GM12864 (cell line): ENCODE measurements at regions not wholly inside any gene's neighbourhood (a gene's known extent, or its start where the extent isn't known, plus 50 kb on each side); places are given as distances from the start of the nearest gene placed in this dataset.

ENCODE experiments used
- DNase-seq: peaks from one replicate; pipeline ENCODE4 v3.0.0-alpha.2; 2011; ENCODE audit warnings: low read depth
- H3K4me3 ChIP-seq: 2 replicates; pipeline ENCODE4 v1.5.1; 2011; ENCODE audit warnings: mild to moderate bottlenecking, low read depth, low read length, control low read depth
- TF ChIP-seq, protein P1 (sequence below): IDR thresholded peaks from 2 replicates; pipeline ENCODE4 v1.5.1; 2011; ENCODE audit warnings: low read depth, mild to moderate bottlenecking, moderate library complexity, low read length, control low read depth, inconsistent platforms; ENCODE audit errors: missing control alignments

DNA sequence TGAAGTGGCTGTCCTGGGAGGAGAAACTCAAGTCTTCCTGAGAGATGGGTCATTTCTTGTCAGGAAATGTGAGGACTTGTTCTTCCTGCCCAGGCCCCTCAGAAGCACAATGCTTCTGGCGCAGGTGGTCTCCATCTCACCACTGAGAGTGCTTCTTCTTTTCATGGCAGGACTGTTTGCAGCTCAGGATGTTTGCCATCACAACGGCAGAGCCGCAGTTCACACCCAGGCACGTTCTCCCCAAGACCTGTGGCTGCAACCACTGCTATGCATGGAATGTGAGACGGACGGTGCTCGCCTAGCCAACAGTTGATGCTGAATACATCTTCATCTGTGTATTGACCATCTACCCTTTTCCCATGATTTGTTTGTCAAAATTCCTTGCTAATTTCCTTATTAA, 216.3 kb downstream of the GADD45G start:
- H3K4me3 ChIP-seq, result no peak overlapping the region
- no peak for DNase-seq
- TF ChIP-seq, protein P1, sequence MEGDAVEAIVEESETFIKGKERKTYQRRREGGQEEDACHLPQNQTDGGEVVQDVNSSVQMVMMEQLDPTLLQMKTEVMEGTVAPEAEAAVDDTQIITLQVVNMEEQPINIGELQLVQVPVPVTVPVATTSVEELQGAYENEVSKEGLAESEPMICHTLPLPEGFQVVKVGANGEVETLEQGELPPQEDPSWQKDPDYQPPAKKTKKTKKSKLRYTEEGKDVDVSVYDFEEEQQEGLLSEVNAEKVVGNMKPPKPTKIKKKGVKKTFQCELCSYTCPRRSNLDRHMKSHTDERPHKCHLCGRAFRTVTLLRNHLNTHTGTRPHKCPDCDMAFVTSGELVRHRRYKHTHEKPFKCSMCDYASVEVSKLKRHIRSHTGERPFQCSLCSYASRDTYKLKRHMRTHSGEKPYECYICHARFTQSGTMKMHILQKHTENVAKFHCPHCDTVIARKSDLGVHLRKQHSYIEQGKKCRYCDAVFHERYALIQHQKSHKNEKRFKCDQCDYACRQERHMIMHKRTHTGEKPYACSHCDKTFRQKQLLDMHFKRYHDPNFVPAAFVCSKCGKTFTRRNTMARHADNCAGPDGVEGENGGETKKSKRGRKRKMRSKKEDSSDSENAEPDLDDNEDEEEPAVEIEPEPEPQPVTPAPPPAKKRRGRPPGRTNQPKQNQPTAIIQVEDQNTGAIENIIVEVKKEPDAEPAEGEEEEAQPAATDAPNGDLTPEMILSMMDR, result no peak

DNA sequence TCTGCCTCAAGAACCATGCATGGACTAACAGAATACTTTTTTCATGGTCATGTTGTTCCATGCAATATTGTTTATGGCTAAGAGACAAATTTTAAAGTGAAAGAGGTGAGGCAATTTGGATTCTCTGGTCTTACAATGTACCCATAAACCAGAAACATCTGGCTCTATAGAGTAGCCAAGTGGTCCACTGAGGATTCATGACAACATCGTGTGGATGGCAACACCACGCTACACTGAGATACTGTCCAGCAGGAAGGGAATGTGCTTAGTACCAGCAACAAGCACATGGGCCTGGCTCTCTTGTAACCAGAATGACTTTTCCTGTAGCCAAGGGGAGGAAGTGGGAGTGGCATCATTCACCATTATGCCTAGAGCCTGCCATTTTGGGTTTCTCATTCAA, 218.2 kb downstream of the GADD45G start:
- no peak for DNase-seq
- no peak overlapping the region for H3K4me3 ChIP-seq
- TF ChIP-seq, protein P1, result no peak

DNA sequence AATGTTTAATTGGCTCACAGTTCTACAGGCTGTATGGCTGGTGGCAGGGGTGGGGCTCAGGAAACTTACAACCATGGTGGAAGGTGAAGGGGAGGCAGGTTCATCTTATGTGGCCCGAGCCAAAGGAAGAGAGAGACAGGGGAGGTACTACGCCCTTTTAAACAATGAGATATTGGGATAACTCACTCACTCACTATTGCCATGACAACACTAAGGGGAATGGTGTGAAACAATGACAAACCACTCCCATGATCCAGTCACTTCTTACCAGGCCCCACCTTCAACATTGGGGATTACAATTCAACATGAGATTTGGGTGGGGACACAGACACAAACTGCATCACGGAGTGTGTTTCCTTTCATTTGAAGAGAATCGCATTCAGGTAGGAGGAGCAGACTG, 220.9 kb downstream of the GADD45G start:
- no peak overlapping the region for H3K4me3 ChIP-seq
- no peak for DNase-seq
- TF ChIP-seq, protein P1, result no peak

DNA sequence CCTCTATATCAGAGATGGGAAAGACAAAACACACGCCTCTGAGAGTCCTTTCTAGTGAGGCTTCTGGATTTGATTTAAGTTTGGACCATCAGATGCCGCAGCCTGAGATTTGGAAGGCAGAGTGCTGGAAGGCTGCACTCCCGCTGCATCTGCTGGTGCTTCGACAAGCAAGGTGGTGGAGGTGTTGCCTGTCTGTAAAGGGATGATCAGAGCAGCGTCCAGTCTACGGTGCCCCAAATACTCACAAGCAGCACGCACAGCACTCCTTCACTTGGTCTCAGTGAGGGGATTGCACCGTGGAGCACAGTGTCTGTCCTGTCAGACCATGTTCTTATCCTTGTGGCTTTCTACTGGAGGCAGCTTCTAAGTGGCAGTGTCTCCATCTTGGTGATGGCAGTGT, 221.4 kb downstream of the GADD45G start:
- DNase-seq, result no peak
- no peak overlapping the region for H3K4me3 ChIP-seq
- TF ChIP-seq, protein P1, result no peak

DNA sequence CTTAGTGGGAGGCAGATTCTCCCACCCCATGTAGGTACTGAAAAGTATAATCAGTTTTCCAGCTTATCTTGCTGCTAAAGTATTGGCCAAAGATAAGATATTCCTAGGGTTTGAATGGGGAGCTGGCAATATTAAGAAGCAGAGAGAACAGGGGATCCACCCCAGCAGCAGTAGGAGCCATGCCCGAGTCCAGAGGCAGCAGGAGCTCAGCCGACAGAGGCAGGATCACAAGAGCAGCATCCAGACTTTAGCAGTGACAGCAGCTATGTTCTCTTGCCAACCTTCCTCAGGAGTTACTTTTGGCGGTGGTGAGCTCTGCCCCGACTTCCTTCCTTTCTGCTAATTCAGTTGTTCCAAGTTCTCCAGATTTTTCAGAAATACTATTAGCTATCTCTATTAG, 224.5 kb downstream of the GADD45G start:
- no peak for DNase-seq
- TF ChIP-seq, protein P1, result no peak
- no peak overlapping the region for H3K4me3 ChIP-seq

DNA sequence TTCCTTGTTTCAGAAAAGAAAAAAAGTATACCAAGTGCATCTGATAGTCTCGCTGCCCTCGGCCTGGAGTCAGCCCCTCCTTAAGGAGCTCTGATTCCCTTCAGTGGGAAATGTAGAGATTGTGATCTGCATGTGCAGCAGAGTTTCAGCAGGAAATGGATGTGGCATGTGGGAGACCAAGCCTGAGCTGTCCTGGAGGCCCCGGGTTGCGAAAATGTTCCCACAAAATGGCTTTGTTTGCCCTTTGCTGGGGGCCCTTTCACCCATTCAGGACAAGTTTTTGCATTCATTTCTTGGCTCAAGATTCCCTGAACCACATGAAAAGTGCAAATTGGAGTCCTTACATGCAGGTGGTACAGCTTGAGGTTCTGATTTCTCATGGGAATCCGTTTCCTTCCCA, 230.9 kb downstream of the GADD45G start:
- no peak for DNase-seq
- H3K4me3 ChIP-seq, result no peak overlapping the region
- TF ChIP-seq, protein P1, result no peak

DNA sequence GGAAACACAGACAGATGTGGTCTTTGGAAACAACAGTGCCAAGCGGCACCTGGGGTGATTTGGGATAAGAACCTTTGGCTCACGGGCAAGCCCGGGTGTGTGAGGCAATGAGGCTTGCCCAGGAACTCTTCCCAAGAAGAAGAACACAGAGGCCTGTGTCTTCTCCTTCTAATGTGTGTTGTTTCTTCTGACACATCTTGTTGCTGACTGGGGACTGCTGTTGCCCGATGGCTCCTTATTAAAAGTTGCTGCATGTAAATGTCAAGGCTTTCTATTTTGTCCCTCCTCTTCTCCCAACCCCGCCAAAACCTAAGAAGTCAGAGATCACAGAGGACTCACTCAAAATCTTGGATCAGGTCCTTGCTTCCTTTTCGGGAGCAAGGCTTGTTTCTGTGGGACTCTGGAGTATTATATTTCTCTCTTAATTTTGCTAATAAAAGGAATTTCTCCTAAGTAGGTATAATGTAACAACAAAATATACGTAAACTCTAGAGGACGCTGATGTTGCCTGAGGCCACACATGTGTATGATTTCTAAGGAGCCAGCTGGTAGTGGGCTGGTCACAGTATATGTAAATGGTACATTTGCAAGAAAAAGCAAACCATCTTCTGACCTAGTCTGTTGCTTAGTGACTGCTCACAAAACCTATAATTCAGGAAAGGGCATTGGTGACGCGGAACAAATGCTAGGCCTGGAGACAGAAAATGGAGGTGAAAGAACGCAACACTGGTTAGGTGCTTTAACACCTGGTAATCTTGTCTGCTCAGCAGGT, 232.5 kb downstream of the GADD45G start:
- TF ChIP-seq, protein P1, result no peak
- no peak overlapping the region for H3K4me3 ChIP-seq
- no peak for DNase-seq
